Endometrium (tissue), 2 donors: ENCODE measurements at regions not wholly inside any gene's neighbourhood (a gene's known extent, or its start where the extent isn't known, plus 50 kb on each side); places are given as distances from the start of the nearest gene placed in this dataset.
"Not testable (repeated sequence)": the region's sequence is repeated elsewhere in the genome, so short reads cannot be mapped to it uniquely, and the experiment has no call there.

Source experiments
- FAIRE-seq: peaks from 2 replicates; lab custom pipeline; 2012; peaks lifted over from hg19 to GRCh38; lab: Jason Lieb, UNC
- donor health status: control.
- donor health status: control.

DNA sequence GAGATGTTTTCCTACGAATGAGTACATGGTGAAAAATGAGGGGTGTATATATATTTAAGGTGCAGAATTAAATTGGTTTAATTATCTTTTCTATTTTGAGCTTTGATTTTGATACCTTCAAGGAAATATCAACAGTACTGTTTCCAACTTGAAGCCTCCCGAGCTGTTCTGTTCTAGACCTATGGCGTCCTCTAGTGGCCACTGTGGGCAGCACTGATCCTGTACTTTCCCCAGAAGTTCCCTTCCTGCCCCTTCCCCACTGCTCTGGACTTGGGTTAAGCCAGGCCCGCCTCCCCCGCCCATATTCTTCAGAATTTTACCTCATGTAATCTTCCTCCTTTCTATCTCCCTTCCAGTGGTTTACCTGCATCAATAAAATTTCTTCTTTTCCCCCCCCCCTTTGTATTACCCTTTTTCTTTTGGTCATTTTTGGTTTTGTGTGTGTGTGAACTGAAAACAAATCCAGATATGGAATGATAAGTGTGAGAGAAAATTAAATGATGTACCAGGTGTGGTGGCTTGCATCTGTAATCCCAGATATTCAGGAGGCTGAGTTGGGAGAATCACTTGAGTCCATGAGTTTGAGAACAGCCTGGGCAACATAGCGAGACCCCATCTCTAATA, 1643.5 kb downstream of the TP53TG3F start:
- FAIRE-seq = no peak

DNA sequence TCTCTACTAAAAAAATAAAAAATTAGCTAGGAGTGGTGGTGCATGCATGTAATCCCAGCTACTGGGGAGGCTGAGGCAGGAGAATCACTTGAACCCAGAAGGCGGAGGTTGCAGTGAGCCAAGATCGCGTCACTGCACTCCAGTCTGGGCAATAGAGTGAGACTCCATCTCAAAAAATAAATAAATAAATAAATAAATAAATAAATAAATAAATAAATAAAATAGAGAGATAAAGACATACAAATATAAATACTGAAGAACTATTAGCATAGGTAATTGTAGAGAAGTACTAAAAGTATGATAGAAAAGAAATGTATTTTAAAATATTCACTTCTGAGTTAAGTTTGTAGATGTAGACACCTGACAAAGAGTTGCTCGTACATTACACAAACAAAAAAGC, 1652.4 kb downstream of the TP53TG3F start:
- not testable (repeated sequence) for FAIRE-seq

DNA sequence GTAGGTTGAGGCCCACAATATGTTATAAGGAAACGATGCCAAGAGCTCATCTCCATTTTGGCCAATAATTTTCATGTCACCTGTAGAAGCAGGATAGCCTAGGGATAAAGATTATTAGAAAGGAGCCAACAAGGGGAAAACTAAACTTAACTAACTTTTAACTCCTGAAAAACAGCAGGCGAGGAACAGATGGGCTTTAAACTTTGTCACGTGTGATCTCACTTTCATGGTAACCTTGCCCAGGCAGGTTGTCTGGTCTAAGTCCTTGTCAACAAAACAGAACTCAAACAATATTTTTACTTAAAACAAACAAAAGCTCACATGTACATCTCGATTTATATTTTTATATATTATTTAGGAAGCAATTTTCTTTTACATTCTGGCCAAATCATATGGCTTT, 1672.0 kb downstream of the TP53TG3F start:
- no peak for FAIRE-seq

DNA sequence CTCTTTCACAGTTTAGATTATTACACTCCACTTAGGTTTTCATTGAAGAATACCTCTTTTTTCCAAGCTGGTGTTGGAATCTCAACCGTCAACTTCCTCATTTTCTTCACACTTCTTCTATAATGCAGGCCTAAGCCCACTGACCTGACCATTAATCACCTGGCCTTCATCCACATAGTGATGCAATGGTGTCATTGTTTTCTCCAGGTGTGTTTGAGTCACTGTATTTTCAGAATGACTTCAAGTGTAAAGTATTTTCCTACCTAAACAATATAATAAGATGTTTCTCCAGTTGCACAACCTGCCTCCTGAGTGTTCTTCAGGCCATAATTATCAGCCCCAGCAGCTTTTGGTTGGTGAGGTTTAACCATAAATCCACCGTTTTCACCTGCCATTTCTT, 1675.1 kb downstream of the TP53TG3F start:
- no peak for FAIRE-seq

DNA sequence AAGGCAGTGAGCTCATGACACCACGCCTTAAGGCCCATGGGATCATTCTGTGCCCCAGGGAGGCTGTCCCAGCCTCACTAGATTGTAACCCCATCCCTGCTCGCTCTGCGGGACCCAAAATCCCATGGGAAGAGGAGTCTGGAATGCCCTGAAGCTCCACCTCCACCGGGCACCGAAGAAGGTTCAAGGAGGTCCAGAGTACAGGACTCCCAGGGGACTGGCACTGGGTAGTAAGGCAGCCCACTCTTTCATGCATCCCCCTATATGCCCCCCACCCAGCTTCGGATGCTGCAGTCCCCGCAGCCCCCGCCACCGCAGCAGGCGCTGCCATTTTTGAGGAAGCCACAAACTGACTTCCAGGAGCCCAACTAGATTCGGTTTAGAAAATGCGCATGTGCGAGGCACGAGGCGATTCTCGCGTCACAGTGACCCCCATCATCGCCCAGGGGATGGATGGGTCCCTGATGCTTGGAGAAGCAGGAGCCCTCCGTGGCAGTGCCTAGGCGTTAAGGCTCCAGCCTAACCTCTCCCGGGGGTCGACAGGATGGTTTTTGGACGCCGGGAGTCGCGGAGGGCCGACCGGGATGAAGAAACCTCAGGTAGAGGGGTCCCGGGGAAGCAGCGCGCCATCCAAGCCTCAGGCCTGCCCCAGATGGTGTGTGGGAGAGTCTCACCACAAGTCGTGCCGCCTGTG, 1681.0 kb downstream of the TP53TG3F start:
- FAIRE-seq = no peak

DNA sequence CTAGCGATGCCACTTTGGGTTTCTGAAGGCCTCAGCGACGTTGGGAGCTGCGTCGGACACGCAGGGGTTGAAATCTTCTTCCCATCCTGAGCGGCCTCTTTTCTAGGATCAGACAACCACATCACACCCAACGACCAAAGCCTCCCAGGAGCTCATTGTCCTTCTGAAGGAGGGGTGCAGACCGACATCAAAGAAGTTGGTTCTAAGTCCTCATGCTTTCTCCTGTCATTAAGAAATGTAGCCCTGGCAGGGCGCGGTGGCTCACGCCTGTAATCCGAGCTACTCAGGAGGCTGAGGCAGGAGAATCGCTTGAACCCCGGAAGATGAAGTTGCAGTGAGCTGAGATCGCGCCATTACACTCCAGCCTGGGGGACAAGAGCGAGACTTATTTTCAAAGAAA, 1681.9 kb downstream of the TP53TG3F start:
- no peak for FAIRE-seq

DNA sequence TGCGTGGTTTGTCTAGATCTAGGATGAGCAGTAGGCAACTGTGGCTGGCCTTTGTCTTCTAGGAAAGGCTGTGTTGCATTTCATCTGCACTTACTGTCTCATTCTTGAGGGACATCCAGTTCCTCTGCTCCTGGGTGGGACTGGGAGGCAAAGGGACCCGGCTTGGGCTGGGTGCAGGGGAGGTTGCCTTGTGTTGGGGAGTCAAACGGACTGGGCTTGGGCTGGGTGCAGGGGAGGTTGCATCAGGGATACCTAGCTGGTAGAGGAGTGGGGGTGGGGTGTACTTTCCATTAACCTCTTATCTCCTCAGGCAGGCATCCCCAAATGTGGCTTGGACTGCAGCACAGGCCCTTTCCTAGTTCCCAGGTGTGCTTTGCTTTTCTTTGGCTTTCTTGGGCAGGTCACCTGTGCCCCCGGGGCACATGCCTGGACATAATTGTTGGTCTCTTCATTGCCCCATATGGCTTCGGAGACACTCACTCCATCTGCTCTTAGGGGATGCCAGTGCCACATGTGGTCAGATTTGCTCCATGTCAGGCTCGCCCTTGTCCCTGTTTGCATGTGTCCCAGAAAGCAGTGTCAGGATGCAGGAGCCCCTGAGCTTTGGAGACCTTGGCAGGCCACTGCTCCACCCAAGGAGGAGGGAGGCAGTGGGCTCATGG, 1682.9 kb downstream of the TP53TG3F start:
- FAIRE-seq = no peak

DNA sequence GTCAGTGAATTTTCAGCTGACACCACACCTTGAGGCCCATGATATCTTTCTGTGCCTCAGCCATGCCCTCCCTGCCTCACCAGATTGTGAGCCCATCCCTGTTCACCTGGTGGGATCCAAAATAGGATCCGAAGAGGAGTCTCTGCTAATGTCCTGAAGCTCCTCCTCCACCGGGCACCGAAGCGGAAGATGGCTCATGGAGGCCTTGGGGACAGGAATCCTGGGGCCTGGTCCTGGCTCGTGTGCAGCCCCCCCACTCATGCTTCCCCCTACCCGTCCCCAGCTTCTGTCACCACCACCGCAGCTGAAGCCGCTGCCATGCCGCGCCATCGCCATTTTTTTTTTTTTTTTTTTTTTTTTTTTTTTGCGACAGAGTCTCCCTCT, 1683.4 kb downstream of the TP53TG3F start:
- no peak for FAIRE-seq

DNA sequence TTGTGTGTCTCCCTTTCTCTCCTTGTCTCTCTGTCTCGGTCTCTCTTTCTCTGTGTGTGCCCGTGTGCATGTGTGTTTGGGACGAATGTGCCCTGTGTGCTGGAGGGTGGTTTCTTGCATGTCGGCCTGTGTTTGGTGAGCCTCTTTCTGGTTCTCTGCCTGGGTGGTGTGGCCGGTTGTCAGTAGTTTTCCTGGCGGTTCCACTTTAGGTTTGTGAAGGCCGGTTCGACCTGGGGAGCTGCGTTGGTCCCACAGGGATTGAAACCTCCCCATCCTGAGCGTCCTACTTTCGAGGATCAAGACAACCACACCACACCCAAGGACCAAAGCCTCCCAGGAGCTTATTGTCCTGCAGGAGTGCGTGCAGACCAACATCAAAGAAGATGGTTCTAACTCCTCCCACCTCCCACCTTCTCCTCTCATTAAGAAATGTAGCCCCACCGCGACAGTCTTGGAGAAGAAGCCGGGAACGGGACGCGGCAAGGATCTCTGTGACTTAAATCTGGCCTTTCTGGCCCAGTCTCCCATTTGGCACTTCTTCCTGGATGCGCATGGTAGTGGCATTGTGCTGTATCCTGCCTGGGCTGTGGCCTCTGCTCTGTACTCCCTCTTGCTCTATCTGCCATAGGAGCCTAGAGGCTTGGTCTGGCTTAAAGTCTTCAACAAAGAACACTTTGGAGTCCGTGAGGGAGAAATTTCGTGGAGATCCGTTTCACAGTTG, 1685.0 kb downstream of the TP53TG3F start:
- no peak for FAIRE-seq

DNA sequence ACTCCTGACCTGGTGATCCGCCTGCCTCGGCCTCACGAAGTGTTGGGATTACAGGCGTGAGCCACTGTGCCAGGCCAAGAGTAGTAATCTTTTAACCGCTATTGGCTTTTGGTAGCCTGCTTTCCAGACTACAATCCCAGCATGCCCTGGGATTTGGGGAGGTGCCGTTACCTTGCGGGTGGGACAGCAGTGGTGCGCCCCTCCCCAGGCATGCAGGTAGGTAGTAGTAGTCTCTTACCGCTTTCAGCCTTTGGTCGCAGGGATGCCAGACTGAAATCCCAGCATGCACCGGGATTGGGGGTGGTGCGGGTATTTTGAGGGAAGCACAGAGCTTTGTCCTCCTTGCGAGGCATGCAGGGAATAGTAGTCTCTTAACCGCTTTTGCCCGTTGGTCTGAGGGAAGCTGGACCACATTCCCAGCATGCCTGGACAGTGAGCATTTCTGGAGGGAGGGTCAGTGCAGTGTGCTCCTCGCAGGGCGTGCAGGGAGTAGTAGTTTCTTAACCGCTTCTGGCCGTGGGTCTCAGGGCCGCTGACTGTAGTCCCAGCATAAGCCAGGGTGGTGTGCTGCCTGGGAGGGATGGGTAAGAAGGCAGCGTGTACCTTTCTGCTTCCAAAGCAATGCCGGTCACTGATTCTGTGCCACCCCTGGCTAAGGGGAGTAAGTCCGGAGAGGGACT, 1686.8 kb downstream of the TP53TG3F start:
- no peak for FAIRE-seq

DNA sequence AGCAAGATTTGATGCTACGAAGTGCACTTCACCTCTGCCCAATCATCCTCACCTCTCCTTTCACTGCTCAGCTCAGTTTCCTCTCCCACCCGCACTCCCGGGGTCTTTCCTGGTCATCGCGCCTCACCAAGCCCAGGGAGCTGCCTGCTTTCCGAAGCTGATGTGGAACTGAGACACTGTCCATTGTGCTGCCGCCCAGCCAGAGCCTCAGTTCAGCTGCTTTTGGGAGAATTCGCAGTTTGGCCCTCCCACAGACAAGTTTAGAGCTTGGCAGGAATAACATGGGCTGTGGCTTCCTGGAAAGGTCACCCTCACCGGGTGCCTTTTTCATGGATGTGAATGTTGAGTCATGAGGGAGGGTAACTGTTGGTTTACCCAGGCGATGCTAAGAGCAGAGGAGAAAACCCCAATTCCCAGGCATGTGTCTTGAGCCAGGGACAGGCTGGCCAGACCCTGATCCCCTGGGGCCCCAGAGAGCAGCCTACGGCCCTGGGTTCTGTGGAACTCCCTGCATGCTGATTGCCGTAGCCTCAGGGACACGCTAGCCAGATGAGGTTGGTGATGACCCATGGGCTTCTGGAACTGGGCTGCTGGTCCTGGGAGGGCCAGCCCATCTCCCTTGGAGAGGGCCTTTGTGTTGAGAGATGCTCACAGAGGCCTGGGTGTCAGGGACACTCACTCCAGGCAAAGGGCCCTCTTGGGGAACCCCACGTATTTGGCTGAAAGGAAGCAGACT, 1687.5 kb downstream of the TP53TG3F start:
- no peak for FAIRE-seq

DNA sequence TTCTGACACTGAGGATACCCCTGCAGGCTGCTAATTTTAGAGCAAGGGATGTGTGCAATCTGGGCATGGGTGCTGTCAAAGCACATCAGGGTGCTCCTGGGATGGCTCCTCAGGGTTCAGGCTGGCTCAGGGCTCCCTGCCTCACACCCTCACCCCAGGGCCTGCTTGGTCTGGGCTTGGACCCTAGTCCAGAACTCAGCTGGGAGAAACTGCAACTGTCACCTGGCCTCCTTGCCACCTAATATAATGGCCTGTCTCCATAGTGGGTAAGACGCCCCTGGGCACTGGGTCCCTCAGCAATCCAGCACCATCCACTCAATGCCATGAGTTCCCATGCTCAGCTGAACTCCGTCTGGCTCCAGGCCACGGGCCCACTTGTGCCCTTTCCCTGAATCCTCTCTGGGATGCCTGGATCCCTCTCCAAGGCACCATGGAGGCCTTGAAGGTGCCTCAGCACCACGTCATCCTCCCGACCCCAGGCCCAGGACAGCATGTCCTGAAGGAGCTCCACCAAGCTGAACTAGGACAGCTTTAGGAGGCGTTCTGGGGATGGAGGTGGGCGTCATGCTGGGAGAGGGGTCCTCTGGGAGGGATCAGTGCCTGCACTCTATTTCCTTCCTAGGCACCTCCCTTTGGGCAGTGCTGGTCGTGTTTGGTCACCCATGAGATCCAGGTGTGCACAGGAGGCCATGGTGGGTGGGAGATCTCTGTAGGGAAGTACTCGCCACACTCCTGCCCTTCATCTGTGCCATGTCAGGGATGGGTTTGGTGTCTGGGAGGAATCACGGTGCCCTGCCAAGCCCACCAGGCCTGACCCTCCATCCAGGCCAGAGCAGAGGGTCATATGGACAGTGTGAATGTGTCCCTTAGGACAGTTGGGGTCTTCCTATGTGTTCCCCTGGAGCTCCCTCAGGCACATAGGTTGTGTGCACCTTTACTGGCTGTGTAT, 1688.4 kb downstream of the TP53TG3F start:
- FAIRE-seq = no peak

DNA sequence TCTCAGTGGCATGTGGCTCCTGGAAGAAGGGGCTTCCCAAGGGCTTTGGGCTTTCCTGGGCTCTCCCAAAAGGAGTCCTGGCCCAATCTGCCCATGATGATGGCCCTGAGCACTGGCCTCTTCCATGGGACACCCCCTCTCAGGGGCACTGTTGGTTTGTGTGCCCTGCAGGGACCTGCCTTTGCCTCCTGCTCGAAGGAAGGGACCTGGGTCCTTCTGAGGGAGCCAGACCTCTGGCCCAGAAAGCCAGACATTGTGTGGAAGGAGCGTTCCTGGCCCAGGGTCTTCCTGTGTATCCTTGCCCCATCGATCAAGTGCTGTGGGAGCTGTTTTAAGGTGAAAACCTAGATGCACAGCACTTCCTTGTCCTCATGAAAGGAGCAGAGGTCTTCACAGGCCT, 1689.3 kb downstream of the TP53TG3F start:
- no peak for FAIRE-seq

DNA sequence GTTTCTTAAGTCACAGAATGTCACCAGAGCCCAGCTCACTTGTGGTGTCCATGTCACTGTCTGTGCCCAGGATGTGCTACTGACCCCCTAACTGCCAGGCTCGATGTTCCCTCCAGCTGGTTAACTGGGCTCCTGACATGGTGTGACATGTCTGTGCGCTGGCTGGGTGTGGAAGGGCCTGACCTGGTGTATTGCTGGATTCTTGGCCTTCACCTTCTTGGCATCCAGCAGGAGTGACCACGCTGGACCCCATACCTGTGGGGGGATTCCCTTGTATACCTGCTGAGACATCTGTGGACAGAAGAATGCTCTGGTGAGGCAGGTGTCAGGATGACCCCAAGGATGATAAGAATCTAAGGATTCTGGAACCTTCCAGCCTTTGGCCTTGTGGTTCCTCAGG, 1690.1 kb downstream of the TP53TG3F start:
- no peak for FAIRE-seq

DNA sequence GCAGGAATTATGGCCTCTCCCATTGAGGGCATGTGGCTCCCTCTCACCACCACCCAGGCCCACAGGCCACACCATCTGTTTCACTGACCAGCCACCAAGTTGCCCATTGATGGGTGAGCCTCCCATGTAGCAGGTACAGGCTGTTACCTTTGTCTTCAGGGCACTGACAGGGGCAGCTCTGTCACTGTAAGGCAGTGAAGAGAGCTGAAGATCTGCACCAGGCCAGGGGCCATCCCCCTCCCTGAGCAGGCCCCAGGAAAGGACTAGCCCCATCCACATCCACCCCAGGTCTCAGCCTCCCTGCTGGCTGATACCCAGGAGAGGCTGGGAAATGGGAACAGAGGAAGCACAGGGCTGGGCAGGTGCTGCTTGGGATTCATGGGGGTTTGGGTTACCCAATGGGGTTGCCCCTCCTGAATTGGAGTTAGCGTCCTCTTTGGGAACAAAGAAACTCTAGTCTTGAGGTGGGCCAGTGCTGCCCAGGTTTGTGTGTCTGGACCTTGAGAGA, 1691.4 kb downstream of the TP53TG3F start:
- FAIRE-seq = no peak

DNA sequence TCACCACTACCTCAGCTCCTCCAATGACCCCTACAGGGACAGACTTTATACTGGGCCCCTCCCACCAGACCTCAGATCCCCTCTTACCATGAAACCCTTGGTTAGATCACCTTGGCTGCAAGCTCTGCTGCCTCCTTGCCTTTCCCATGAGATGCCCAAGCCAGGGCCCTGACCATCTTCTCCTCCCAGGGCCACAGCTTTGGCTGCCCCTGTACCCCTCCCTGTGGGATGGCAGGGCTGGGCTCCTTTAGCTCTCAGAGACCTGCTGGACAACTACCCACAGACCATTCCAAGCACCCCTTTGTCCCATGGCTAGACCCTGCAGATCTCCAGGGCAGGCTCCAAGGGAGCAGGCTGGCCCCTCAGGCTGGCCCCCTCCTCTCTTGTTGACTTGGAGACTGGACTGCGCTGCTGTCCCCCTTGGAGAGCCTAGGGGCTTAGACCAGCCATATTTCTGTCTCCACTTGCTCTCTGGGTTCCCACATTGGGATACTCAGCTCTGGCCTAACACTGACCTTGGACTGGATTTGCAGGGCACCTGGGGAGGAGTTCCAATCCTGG, 1692.7 kb downstream of the TP53TG3F start:
- FAIRE-seq = no peak

DNA sequence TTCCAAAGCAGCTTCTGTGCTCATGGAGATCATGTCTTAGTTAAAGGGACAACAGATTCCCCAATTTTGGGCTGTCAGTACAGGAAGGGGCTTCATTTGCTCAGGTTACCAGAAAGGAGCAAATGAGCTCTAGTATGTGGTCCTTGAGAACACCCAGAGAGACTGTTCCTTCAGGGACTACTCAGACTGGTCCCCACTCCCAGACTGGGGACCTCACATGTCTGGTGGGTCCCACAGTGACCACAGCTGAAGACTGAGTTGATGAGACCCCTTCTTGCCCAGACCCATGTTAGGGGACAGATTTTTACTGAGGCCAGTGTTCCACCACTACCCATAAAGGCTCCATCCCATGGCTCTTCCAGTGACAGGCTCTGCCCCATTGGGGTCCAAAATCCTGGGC, 1695.2 kb downstream of the TP53TG3F start:
- FAIRE-seq = no peak

DNA sequence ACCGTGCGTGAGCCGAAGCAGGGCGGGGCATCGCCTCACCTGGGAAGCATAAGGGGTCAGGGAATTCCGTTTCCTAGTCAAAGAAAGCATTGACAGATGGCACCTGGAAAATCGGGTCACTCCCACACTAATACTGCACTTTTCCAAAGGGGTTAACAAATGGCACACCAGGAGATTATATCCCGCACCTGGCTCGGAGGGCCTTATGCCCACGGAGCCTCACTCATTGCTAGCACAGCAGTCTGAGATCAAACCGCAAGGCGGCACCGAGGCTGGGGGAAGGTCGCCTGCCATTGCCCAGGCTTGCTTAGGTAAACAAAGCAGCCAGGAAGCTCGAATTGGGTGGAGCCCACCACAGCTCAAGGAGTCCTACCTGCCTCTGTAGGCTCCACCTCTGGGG, 1698.1 kb downstream of the TP53TG3F start:
- not testable (repeated sequence) for FAIRE-seq

DNA sequence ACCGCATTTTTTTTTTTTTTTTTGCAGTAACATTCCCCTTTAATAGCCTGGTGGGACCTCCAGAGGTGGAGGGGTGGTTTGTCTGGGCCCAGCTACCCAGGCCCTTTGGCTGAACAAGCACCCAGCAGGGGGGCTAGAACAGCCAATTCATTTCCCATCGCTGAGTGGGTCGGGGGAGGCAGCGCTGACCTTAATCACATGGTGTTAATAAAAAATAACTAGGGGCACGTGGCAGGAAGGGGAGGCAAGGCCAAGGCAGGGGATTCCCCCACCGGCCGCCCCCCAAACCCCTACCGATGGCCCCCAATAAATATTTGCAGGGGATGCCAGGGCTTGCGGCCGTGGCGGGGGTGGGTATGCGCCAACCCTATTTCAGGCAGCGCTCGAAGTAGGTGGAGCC, 1709.9 kb downstream of the TP53TG3F start:
- FAIRE-seq = not testable (repeated sequence)

DNA sequence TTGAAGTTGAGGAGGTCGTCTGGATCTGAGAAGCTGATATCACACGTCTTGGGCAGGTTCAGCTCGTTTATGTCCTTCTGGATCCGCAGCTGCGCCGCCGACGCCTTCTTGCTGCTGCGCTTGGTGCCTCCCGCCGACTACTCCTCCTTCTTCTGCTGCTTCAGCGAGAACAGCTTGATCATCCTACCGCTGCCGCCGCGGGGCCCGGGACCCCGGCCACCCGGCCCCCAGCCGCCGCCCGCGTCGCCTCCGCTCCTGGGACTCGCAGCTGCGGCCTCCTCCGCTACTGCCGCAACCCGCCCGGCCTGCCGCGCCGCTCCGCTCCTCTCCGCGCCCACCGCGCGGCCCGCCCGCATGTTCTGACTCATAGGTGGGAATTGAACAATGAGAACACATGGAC, 1710.6 kb downstream of the TP53TG3F start:
- FAIRE-seq = not testable (repeated sequence)
